K562 (cell line): ENCODE measurements at regions not wholly inside any gene's neighbourhood (a gene's known extent, or its start where the extent isn't known, plus 50 kb on each side); places are given as distances from the start of the nearest gene placed in this dataset.

ENCODE experiments used
- ATAC-seq: fragments of 200-7000 bp; cut with Tn5 transposase; 3 replicates; pipeline ENCODE4 v1.9.1; 2020; ENCODE audit warnings: moderate library complexity
- BruUV-seq: library from RNA; stranded (reverse); fragments of 400-500 nt; replicated peaks from 2 replicates; lab custom pipeline; 2021; lab: Mats Ljungman, UMichigan
- CTCF ChIA-PET: fragments of 300-600 bp; formaldehyde crosslinking; extraction: SDS; loops from one replicate; lab custom pipeline; 2021; ENCODE audit warnings: low intra/inter-chr PET ratio; lab: Yijun Ruan, JAX
- POLR2A ChIA-PET: fragments of 300-600, 350-650 bp; sonication (Branson Sonifier 250); formaldehyde crosslinking; extraction: SDS; loops from one replicate; lab custom pipeline; 2021; ENCODE audit warnings: antibody characterized with exemption, inconsistent platforms; lab: Yijun Ruan, JAX
- DNase-seq, 4 experiments: peaks; one replicate each; pipeline versions ENCODE4 v3.0.0 to v3.0.0-alpha.2; 2011 to 2018; ENCODE audit warnings: low spot score in 3 of 4, mixed read lengths in 3 of 4; ENCODE audit errors: extremely low read depth in 1 of 4
- FAIRE-seq: peaks from 2 replicates; lab custom pipeline; 2011; peaks lifted over from hg19 to GRCh38; lab: Jason Lieb, UNC
- H2AFZ ChIP-seq: 2 replicates; pipeline ENCODE4 v1.6.0; 2011; ENCODE audit warnings: low read depth, low read length, control low read depth, inconsistent platforms
- H3K27ac ChIP-seq: fragments of 200-600 bp; 3 replicates; pipeline ENCODE4 v1.8.0; 2011; ENCODE audit warnings: low read depth, mild to moderate bottlenecking, control low read depth, inconsistent platforms, low read length, moderate library complexity, mixed read lengths; ENCODE audit errors: extremely low read depth
- H3K27me3 ChIP-seq, 2 experiments: fragments of 300-600 bp in 1 of 2; 2 replicates in 1 of 2; 3 replicates in 1 of 2; pipeline versions ENCODE4 v1.6.0 to v1.8.0; 2011; ENCODE audit warnings: inconsistent platforms in 2 of 2, low read length in 2 of 2, mild to moderate bottlenecking in 1 of 2, mixed read lengths in 1 of 2, moderate library complexity in 1 of 2; ENCODE audit not compliant: control insufficient read depth in 2 of 2, insufficient read depth in 2 of 2
- H3K36me3 ChIP-seq: fragments of 300-600 bp; 3 replicates; pipeline ENCODE4 v1.8.0; 2011; ENCODE audit warnings: mild to moderate bottlenecking, low read length, inconsistent platforms; ENCODE audit not compliant: control insufficient read depth, insufficient read depth
- H3K4me1 ChIP-seq, 2 experiments: fragments of 200-600 bp in 1 of 2; replicated peaks in 1 of 2; 2 replicates in 1 of 2; 3 replicates in 1 of 2; pipeline versions ENCODE4 v1.5.1 to v1.8.0; 2011; ENCODE audit warnings: inconsistent platforms in 2 of 2, low read length in 2 of 2, mild to moderate bottlenecking in 1 of 2, mixed read lengths in 1 of 2, moderate library complexity in 1 of 2; ENCODE audit not compliant: control insufficient read depth in 2 of 2, insufficient read depth in 2 of 2
- H3K4me2 ChIP-seq: 2 replicates; pipeline ENCODE4 v1.6.1; 2011; ENCODE audit warnings: low read length, control low read depth, inconsistent platforms, mixed read lengths; ENCODE audit not compliant: insufficient read depth
- H3K4me3 ChIP-seq: fragments of 200-600 bp; sonication (generic), shearing (Covaris generic); 2 replicates; pipeline ENCODE4 v1.5.1; 2016; ENCODE audit warnings: control low read depth, inconsistent platforms
- H3K79me2 ChIP-seq: fragments of 200-600 bp; 3 replicates; pipeline ENCODE4 v1.8.0; 2011; ENCODE audit warnings: low read length, inconsistent platforms; ENCODE audit not compliant: control insufficient read depth, insufficient read depth
- H3K9ac ChIP-seq, 2 experiments: 2 replicates each; pipeline versions ENCODE4 v1.6.0 to v1.6.1; 2011; ENCODE audit warnings: low read depth in 2 of 2, low read length in 2 of 2, control low read depth in 1 of 2, inconsistent platforms in 1 of 2, mild to moderate bottlenecking in 1 of 2, mixed read lengths in 1 of 2; ENCODE audit not compliant: insufficient read depth in 1 of 2
- H3K9me1 ChIP-seq: one replicate; pipeline ENCODE4 v1.6.0; 2011; ENCODE audit warnings: inconsistent platforms, mild to moderate bottlenecking, low read length, moderate library complexity; ENCODE audit not compliant: control insufficient read depth, insufficient read depth
- H3K9me3 ChIP-seq: replicated peaks from 2 replicates; pipeline ENCODE4 v1.5.1; 2011; ENCODE audit warnings: low read depth, low read length, inconsistent platforms; ENCODE audit not compliant: control insufficient read depth, insufficient read depth
- H4K20me1 ChIP-seq: replicated peaks from 2 replicates; pipeline ENCODE4 v1.6.1; 2011; ENCODE audit warnings: low read length, inconsistent platforms, mixed read lengths; ENCODE audit not compliant: control insufficient read depth, insufficient read depth
- CBFA2T3 ChIP-seq: fragments of 450-650 bp; IDR thresholded peaks from 2 replicates; pipeline ENCODE4 v1.6.1; 2017
- HIVEP1 ChIP-seq: fragments of 250-450 bp; sonication (Bioruptor Pico); IDR thresholded peaks from 2 replicates; pipeline ENCODE4 v1.4.0; 2020; ENCODE audit warnings: mild to moderate bottlenecking
- HMG20B ChIP-seq: fragments of 250-450 bp; sonication (Bioruptor Pico); IDR thresholded peaks from 2 replicates; pipeline ENCODE4 v1.5.0; 2021; ENCODE audit warnings: mild to moderate bottlenecking
- NR3C1 ChIP-seq: sonication (generic); formaldehyde crosslinking; IDR thresholded peaks from 2 replicates; pipeline ENCODE4 v1.8.1; 2022; ENCODE audit warnings: missing genetic modification reagents
- POLR2G ChIP-seq: fragments of 200-400 bp; formaldehyde crosslinking; IDR thresholded peaks from 2 replicates; pipeline ENCODE4 v1.6.1; 2017; ENCODE audit warnings: low read depth, mild to moderate bottlenecking, antibody characterized with exemption, low read length, moderate library complexity
- TCF3 ChIP-seq: sonication (generic); formaldehyde crosslinking; IDR thresholded peaks from 2 replicates; pipeline ENCODE4 v1.4.0; 2020; ENCODE audit warnings: mild to moderate bottlenecking, missing genetic modification reagents
- WGBS: fragments of 100-300 bp; shearing (Covaris generic); methylation state at CpG from one replicate; pipeline ENCODE4 v1.1.6; 2016; ENCODE audit warnings: low coverage, mixed read lengths; ENCODE audit not compliant: insufficient coverage; ENCODE audit errors: missing lambda C conversion rate; 5-methylcytosine and 5-hydroxymethylcytosine counted together
- in situ Hi-C: fragments of 300-500 bp; cut with MboI; formaldehyde crosslinking; loops from 4 replicates; pipeline ENCODE4 v1.15.0; 2018; ENCODE audit warnings: inconsistent platforms, mixed read lengths
- intact Hi-C: fragments of 100-400 bp; cut with micrococcal nuclease; formaldehyde crosslinking; loops from 2 replicates; pipeline ENCODE4 v1.14.2; 2022

GRCh38 chr20:39145921-39146320 lies 183.8 kb downstream of the DHX35 start:
- FAIRE-seq (no peak), DNase-seq (no peak), ATAC-seq (no peak)
- no TSS peak for BruUV-seq
- H3K9me1 ChIP-seq: peaks cover 5% of the 10 kb centered on the region
- TF ChIP-seq HIVEP1 (no peak), HMG20B (no peak), POLR2G (no peak), TCF3 (CRISPR knock-in tag) (no peak), NR3C1 (no peak)
- no peaks in the 10 kb centered on the region for H4K20me1 ChIP-seq
- no peak overlapping the region for H3K27ac ChIP-seq
- peaks cover 0 to under 1% of the 10 kb centered on the region in 2 experiments; a peak in 1 of 5 replicates for H3K27me3 ChIP-seq
- H3K9ac ChIP-seq: no peak overlapping the region
- no peak overlapping the region for H2AFZ ChIP-seq
- H3K4me1 ChIP-seq: no peaks in the 10 kb centered on the region
- 0% methylated on average over 2 of the region's 2 CpGs for WGBS
- intact Hi-C loops (no loop called here), in situ Hi-C loops (no loop called here)
- CTCF ChIA-PET: interaction anchor here (0.6 kb wide), 1 partner anchor 26 kb away, joined by 3 read pairs; no protein-coding TSS in a partner anchor
- POLR2A ChIA-PET: no interaction called here
- H3K79me2 ChIP-seq: no peaks in the 10 kb centered on the region
- H3K9me3 ChIP-seq: no peaks in the 10 kb centered on the region
- no peaks in the 10 kb centered on the region for H3K36me3 ChIP-seq
- H3K4me2 ChIP-seq: no peak overlapping the region
- H3K4me3 ChIP-seq: no peak overlapping the region

- TF ChIP-seq CBFA2T3: no peak
- no peak for FAIRE-seq
- ChIA-PET POLR2A (no interaction called here), CTCF (no interaction called here)
- H3K4me3 ChIP-seq: no peak overlapping the region
- no peak overlapping the region for H3K27ac ChIP-seq
- 1% methylated on average over 4 of the region's 4 CpGs for WGBS
- BruUV-seq: no TSS peak
- no peak for DNase-seq
- no peak overlapping the region for H2AFZ ChIP-seq
- H3K4me2 ChIP-seq: no peak overlapping the region
- no peaks in the 10 kb centered on the region for H3K36me3 ChIP-seq
- intact Hi-C loops: no loop called here
- ATAC-seq: no peak
- H4K20me1 ChIP-seq: no peaks in the 10 kb centered on the region
- in situ Hi-C loops: no loop called here
- no peaks in the 10 kb centered on the region; a peak in 1 of 5 replicates for H3K27me3 ChIP-seq
- no peak overlapping the region for H3K9ac ChIP-seq
- H3K79me2 ChIP-seq: no peaks in the 10 kb centered on the region
- H3K9me1 ChIP-seq: peaks cover 5% of the 10 kb centered on the region
- no peaks in the 10 kb centered on the region for H3K9me3 ChIP-seq
- no peaks in the 10 kb centered on the region for H3K4me1 ChIP-seq
These were observed 182.6 kb downstream of the DHX35 start for GRCh38 chr20:39144757-39145156.
